ENCODE measurements at regions not wholly inside any gene's neighbourhood (a gene's known extent, or its start where the extent isn't known, plus 50 kb on each side); places are given as distances from the start of the nearest gene placed in this dataset.

GRCh38 chr5:20562544-20562943, 574.5 kb upstream of the CDH18 start (continued):
- TF ChIP-seq ZNF645 (tag by site-specific recombination; IDR thresholded peaks at IDR 0.05): no peak
- TF ChIP-seq ZNF639 (tag by site-specific recombination; IDR thresholded peaks at IDR 0.05): no peak
- no peak for TF ChIP-seq MYNN (tag by site-specific recombination; IDR thresholded peaks at IDR 0.05; ENCODE audit: borderline replicate concordance)

GRCh38 chr5:20559845-20560244, 571.8 kb upstream of the CDH18 start:
- POLR2A ChIA-PET: no interaction called here
- H3K27ac ChIP-seq (ENCODE audit: extremely low read depth, low read depth, low read length): no peak overlapping the region
- no peaks in the 10 kb centered on the region for H3K4me1 ChIP-seq (ENCODE audit: control insufficient read depth, insufficient read depth, low read length)
- H3K36me3 ChIP-seq (ENCODE audit: control insufficient read depth in 2 of 2, insufficient read depth in 1 of 2, low read length in 2 of 2): no peaks in the 10 kb centered on the region
- no peak for TF ChIP-seq ZNF112 (tag by site-specific recombination; IDR thresholded peaks at IDR 0.05)
- no peak for TF ChIP-seq REPIN1 (tag by site-specific recombination; IDR thresholded peaks at IDR 0.05; ENCODE audit: low read depth)
- no peak for TF ChIP-seq YY2 (tag by site-specific recombination; IDR thresholded peaks at IDR 0.05)
- no peak for TF ChIP-seq ZNF555 (tag by site-specific recombination; conservative IDR thresholded peaks at IDR 0.05)
- no peak for TF ChIP-seq SP7 (tag by site-specific recombination; IDR thresholded peaks at IDR 0.05)
- TF ChIP-seq ZNF707 (tag by site-specific recombination; IDR thresholded peaks at IDR 0.05): no peak
- TF ChIP-seq OVOL3 (tag by site-specific recombination; IDR thresholded peaks at IDR 0.05): no peak
- TF ChIP-seq ZNF16 (tag by site-specific recombination; IDR thresholded peaks at IDR 0.05; ENCODE audit: low read depth): no peak
- no peak for TF ChIP-seq ZNF37A (tag by site-specific recombination; IDR thresholded peaks at IDR 0.05)
- no peak for TF ChIP-seq ZNF560 (tag by site-specific recombination; IDR thresholded peaks at IDR 0.05; ENCODE audit: borderline replicate concordance)
- TF ChIP-seq ELK4 (IDR thresholded peaks at IDR 0.05; ENCODE audit: borderline replicate concordance, low read depth, low read length): no peak
- TF ChIP-seq ZSCAN30 (tag by site-specific recombination; IDR thresholded peaks at IDR 0.05): no peak
- no peak for TF ChIP-seq ZSCAN18 (tag by site-specific recombination; IDR thresholded peaks at IDR 0.05)
- no peak for TF ChIP-seq ZNF621 (tag by site-specific recombination; IDR thresholded peaks at IDR 0.05)
- TF ChIP-seq ZNF777 (tag by site-specific recombination; IDR thresholded peaks at IDR 0.05; ENCODE audit: borderline replicate concordance): no peak
- TF ChIP-seq ZNF394 (tag by site-specific recombination; IDR thresholded peaks at IDR 0.05; ENCODE audit: borderline replicate concordance): no peak
- TF ChIP-seq MEIS1 (CRISPR knock-in tag; IDR thresholded peaks at IDR 0.05; ENCODE audit: borderline replicate concordance): no peak
- no peak for TF ChIP-seq ZNF155 (tag by site-specific recombination; IDR thresholded peaks at IDR 0.05)
- no peaks in the 10 kb centered on the region for H3K9me3 ChIP-seq (ENCODE audit: control insufficient read depth, insufficient read depth, low read depth, low read length)
- CTCF ChIA-PET: no interaction called here
- no peak overlapping the region for H3K4me3 ChIP-seq (ENCODE audit: low read depth, low read length)
